GM19328 (cell line): ENCODE measurements at regions not wholly inside any gene's neighbourhood (a gene's known extent, or its start where the extent isn't known, plus 50 kb on each side); places are given as distances from the start of the nearest gene placed in this dataset.

Source experiments
- ATAC-seq: cut with Tn5 transposase; IDR thresholded peaks from one replicate; pipeline ENCODE4 v1.9.1; 2021; ENCODE audit warnings: mild to moderate bottlenecking, moderate library complexity; ENCODE audit not compliant: unreplicated experiment

GRCh38 chr10:28781296-28781695 lies 104.0 kb downstream of the BAMBI start:
- no peak for ATAC-seq

- no peak for ATAC-seq
Measured at GRCh38 chr10:28783087-28783486, 105.8 kb downstream of the BAMBI start.

- ATAC-seq: no peak
Measured at GRCh38 chr10:28785018-28785417, 107.7 kb downstream of the BAMBI start.

GRCh38 chr10:28788252-28788651 lies 110.9 kb downstream of the BAMBI start:
- ATAC-seq: no peak

GRCh38 chr10:28788762-28789161 lies 111.4 kb downstream of the BAMBI start:
- ATAC-seq: no peak

GRCh38 chr10:28790146-28790545 lies 112.8 kb downstream of the BAMBI start:
- no peak for ATAC-seq

GRCh38 chr10:28793482-28793881 lies 116.2 kb downstream of the BAMBI start:
- ATAC-seq: no peak

- no peak for ATAC-seq
Measured at GRCh38 chr10:28794986-28795385, 117.7 kb downstream of the BAMBI start.

- no peak for ATAC-seq
Measured at GRCh38 chr10:28796606-28797512, 119.5 kb downstream of the BAMBI start.

- no peak for ATAC-seq
Measured at GRCh38 chr10:28797904-28798371, 120.6 kb downstream of the BAMBI start.

GRCh38 chr10:28798428-28798955 lies 121.2 kb downstream of the BAMBI start:
- ATAC-seq: no peak

- no peak for ATAC-seq
Measured at GRCh38 chr10:28798964-28799363, 121.6 kb downstream of the BAMBI start.

- no peak for ATAC-seq
Measured at GRCh38 chr10:28800144-28800543, 122.8 kb downstream of the BAMBI start.

GRCh38 chr10:28801247-28801646 lies 123.9 kb downstream of the BAMBI start:
- no peak for ATAC-seq

- no peak for ATAC-seq
Measured at GRCh38 chr10:28801869-28802268, 124.5 kb downstream of the BAMBI start.

GRCh38 chr10:28805390-28805789 lies 128.1 kb downstream of the BAMBI start:
- ATAC-seq: no peak

- no peak for ATAC-seq
Measured at GRCh38 chr10:28806488-28806941, 129.2 kb downstream of the BAMBI start.

- no peak for ATAC-seq
Measured at GRCh38 chr10:28806951-28807759, 129.8 kb downstream of the BAMBI start.

GRCh38 chr10:28807760-28808613 lies 130.7 kb downstream of the BAMBI start:
- ATAC-seq: no peak

GRCh38 chr10:28808693-28809092 lies 131.4 kb downstream of the BAMBI start:
- ATAC-seq: no peak
